Right ventricle myocardium inferior (tissue), 1 donor: ENCODE measurements at regions not wholly inside any gene's neighbourhood (a gene's known extent, or its start where the extent isn't known, plus 50 kb on each side); places are given as distances from the start of the nearest gene placed in this dataset.

Experiments
- ATAC-seq: fragments of 200-7000 bp; cut with Tn5 transposase; one replicate; pipeline ENCODE4 v1.9.1; 2020; ENCODE audit warnings: mild to moderate bottlenecking, moderate library complexity
- DNase-seq: peaks from one replicate; pipeline ENCODE4 v3.0.0; 2021; ENCODE audit errors: missing footprints
- intact Hi-C: fragments of 100-400 bp; cut with DNase I; formaldehyde crosslinking; loops from one replicate; pipeline ENCODE4 v1.11.0; 2022
- donor health status: DM: no; HTN: yes; CAD: no; lungs with severe emphysema.

DNA sequence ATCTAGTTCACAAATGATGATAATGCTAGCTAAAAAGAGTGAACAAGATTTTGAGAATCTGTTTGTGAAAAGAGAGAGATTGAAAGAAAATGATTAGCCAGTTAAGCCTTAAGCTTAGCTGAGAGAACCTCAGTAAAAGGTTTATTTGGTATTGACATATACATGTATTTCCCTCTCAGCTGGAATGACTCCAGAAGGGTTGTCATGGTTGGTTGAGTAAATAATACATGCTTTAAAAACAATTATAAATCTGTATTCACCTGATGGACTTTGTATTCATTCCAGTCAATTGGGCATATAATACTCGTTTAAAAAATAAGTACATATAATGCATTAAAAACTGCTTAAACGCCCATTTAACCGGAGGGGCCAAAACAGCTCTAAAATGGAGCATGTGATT lies 181.4 kb downstream of the GRB14 start:
- intact Hi-C loops, result no loop called here
- DNase-seq (no peak), ATAC-seq (no peak)

DNA sequence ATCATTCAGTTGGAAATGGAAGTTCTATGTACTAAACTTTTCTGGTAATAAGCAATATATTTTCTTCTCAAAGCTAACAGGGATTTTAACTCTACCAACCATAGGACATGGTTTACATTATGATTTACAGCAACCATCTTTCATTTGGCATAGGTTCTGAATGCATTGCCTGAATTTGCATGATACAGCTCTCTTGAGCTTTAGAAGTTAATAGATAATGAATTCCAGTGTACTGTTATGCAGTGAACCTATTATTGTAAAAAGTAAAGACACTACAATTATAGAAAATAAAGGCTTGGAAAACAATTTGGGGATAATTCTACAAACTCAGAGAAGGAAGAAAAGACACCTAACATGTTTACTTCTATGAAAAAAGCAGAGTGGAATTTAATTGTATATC lies 182.0 kb downstream of the GRB14 start:
- DNase-seq (no peak), ATAC-seq (no peak)
- intact Hi-C loops, result no loop called here

DNA sequence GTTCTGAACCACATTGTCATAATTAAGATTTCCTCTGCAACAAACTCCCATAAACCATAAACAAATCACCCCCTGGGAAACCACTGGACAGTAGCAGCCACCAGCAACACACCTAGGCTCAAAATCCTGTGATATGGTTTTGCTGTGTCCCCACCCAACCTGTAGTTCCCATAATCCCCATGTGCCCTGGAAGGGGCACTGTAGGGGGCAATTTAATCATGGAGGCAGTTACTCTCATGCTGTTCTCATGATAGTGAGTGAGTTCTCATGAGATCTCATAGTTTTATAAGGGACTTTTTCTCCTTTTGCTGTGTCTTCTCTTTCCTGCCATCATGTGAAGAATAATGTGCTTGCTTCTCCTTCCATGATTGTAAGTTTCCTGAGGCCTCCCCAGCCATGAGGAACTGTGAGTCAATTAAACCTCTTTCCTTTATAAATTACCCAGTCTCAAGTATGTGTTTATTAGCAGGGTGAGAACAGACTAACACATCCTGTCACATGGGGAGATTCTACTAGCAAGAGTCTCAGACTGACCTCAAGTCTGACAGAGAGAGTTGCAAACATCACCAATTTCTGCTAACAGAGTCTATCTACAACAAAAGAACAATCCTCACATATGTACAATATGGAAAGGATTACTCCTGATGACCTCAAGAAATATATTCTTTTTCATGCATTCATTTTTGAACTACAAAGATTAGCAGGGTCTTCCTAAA lies 182.6 kb downstream of the GRB14 start:
- no peak for ATAC-seq
- DNase-seq, result no peak
- intact Hi-C loops, result no loop called here

DNA sequence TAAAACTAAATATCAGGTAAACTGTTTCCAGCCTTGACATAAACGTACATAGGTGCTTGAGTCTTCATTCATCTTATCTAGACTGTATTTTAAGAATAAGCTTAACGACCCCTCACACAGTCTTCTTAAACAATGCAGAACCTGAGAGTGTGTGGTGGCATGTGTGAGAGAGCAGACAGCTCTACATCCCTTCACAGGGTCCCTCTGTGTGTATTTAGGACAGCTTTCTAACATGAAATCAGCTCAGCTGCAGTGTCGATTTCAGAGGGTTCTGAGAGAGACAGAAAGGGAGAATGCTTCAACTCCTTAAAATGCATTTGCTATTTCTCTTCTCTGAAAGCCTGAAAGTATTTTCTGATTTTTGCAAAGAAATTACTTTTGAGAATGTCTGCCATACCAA lies 185.2 kb downstream of the GRB14 start:
- intact Hi-C loops, result no loop called here
- ATAC-seq, result no peak

DNA sequence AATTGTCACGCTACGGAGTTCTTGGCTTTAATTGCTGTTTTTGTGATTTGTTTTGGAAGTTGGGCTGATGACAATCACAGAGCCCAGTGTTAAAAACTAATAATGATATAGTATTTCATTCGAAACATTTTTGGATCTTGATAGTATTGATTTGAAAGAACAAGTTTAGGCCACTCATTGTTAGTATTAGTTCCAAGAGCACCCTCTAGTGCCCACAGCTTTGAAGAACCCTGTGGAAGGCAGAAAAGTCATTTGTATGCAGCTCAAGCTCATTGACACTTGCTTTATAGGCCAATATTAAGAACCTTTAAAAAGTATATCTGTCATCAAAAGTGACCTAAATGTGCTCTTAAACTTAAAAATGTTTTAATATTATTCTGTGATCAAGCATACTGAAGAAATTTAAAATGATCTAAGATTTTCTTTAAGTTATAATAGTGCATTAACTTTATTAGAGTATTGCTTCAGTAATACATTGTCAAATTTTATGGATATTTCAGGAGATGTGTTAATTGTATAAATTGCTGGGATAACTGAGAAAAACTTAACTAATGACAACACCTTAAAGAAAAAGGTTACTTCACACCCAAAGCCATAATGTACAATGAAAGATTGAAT lies 191.0 kb downstream of the GRB14 start:
- ATAC-seq, result no peak
- DNase-seq, result no peak
- intact Hi-C loops, result loop anchor here (5.0 kb wide), 1 partner anchor 1238 kb away; no protein-coding TSS in a partner anchor

More for the DNA sequence above, 185.2 kb downstream of the GRB14 start:
- DNase-seq, result no peak

DNA sequence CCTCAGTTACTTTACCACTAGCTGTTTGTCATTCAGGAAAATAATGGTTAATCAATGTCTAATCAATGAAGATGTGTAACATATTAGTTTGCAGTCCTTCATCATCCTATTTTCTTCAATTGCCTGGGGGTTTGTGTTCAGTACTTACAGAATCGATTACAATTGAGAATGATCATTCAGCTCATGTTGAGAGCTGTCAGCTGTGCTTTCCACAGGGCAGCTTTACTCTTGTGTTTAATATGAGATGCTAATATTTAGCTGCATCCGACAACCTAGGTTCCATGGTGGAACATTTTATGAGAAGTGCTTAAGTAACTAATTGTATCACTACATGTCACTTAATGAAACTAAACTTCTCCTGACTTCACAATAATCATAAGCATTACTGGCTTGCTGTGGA lies 191.9 kb downstream of the GRB14 start:
- intact Hi-C loops, result loop anchor here (5.0 kb wide), 1 partner anchor 1082 kb away; no protein-coding TSS in a partner anchor
- ATAC-seq (no peak), DNase-seq (no peak)

DNA sequence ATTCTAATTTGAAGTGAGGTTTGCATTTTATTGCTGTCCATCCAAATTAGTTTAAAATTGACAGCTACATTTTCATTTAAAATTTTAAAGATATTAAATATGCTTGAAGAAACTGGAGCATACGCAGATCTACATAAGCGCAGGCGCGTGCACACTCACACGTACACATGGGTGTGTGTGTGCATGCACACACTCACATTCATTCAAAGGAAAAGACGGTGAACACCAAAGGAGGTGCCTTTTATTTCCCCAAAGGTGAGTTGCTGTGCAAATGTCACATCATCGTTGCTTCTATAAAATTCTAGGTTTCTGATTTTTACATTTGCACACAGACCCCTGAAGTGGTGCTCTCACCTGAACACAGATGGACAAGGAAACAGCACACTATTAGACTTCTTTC lies 194.2 kb downstream of the GRB14 start:
- intact Hi-C loops, result loop anchor here (5.0 kb wide), 1 partner anchor 1080 kb away; no protein-coding TSS in a partner anchor
- ATAC-seq, result no peak
- DNase-seq, result no peak

DNA sequence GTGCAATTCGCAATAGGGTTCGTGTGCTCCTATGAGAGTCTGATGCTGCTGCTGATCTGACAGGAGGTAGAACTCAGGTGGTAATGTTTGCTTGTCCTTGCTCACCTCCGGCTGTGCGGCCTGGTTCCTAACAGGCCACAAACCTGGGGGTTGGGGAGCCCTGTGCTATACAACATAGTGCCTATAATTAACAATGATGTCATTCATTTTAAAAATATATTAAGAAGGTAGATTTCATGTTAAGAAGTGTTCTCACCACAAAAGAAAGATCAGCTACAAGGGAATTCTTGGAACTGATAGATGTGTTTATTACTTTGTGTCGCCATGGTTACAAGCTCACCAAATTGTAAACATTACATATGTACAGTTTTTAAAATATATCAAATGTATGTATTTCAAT lies 200.5 kb downstream of the GRB14 start:
- ATAC-seq (no peak), DNase-seq (peak; percentile 47)
- intact Hi-C loops, result no loop called here

DNA sequence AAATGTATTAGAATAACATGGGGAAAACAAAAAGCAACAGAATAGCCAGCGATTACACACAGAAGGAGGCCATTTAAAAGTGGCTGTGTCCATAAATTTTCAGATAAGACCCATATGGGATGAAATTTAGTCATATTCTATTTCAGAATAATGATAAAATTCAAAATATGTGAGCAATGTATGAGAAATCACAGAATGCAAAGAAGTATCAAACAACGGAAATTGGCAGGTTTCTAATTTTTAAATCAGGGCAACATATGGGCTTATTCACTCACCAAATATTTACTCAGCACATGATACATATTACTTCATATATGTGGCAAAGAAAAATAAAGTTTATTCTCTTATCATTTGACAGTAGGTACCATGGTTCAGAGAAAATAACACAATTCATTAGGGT lies 208.5 kb downstream of the GRB14 start:
- DNase-seq, result no peak
- no peak for ATAC-seq
- intact Hi-C loops, result no loop called here

DNA sequence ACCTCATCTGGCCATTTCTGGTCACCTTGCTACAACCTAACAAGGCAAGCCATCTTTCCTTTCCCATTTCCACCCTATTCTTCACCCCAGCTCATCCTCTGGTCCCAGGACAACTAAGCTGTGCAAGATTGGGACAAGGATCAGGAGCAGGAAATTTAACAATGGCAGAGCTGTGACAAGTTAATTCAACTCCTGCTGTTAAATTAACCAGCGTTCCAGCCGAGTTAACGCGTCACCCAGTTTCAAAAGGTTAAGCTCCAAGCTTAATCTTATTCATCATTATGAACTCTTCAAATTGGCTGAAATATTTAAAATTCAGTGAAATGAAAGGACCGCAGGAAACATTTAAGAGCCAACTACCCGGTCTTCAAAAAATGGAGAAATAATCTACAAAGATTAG lies 231.9 kb downstream of the GRB14 start:
- intact Hi-C loops, result no loop called here
- ATAC-seq (no peak), DNase-seq (no peak)

DNA sequence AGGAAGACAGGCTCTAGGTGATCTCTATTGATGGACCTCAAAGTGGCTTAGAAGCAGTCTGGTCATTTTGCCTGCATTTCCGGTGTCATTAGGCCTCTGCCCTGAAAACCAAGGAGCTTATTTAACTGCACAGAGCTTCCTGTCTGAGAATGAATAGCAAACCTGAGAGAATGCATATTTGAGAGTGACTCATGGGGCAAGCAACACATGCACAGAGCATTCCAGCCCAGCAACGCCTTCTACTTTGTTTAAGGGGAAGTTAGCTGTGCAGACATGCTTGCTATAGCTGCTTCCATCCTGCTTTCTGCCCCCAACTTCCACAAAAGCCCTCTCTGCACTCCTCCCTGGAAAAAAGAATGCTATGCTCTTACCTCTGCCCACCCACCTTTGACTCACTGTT lies 232.8 kb downstream of the GRB14 start:
- ATAC-seq (no peak), DNase-seq (no peak)
- intact Hi-C loops, result no loop called here

DNA sequence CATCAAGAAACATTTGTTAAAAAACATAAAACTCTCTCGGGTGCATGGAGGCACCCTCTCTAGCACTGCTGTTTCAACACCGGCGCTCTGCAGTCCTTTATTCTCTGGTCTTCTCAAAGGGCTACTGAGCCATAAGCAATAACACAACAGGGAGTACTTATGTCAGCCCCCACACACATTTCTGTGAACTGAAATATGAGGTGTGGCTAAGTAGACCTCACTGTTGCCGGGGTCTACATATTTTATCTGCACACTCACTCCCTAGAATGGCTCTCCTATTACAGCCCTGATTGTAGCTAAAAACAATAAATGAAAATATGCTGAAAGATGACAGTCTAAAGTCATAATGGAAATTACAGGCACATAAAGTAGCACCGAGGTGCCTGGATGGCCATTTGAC lies 235.1 kb downstream of the GRB14 start:
- intact Hi-C loops, result no loop called here
- DNase-seq (no peak), ATAC-seq (no peak)

DNA sequence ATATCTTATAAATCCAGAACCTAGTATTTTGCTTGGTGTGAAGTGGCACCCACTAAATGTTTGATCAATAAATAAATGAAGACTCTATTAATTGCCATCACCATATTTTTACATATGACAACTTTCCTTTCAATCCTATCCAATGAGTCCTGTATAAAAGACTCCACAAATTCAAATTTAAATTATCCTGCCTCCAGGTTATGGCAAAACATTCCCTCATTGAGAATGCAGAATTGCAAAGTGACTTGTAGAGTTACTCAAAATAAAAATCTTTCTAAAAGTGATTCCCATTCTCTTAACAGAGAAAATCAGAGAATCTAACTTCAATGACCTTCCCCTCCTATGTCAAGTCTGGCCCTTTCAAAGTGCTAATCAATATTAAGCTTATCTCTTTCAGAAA lies 236.8 kb downstream of the GRB14 start:
- intact Hi-C loops, result no loop called here
- DNase-seq (no peak), ATAC-seq (no peak)

DNA sequence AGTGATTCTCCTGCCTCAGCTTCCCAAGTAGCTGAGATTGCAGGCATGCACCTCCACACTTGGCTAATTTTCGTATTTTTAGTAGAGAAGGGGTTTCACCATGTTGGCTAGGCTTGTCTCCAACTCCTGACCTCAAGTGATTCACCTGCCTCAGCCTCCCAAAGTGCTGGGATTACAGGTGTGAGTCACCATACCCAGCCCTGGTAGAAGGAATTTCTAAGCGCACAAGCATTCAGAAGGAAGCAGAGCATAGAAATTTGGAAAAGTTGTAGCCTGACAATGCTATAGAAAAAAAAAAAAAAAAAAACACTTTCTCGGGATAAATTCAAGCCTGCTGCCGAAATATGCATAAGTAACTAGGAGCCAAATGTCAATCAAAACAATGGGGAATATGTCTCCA lies 249.4 kb downstream of the GRB14 start:
- intact Hi-C loops, result no loop called here
- ATAC-seq, result no peak
- DNase-seq, result no peak

DNA sequence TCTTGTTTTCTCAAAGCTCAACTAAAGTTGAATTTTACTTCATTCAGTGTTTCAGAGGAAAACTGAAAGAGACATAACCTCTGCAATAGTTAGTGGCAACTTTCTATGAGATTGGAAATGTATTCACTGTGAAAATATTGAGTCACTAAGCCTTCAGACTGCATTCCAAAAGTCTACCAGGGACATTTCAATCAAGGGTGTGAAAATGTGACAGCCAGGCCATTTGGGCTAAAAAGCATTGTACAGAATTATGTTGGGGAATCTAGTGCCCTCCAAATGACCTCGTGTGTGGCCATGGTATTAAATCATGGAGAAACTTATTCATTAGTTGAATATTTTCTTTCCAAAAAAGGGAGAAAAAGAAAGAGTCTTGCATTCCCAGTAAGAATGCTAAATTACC lies 251.9 kb downstream of the GRB14 start:
- intact Hi-C loops, result no loop called here
- DNase-seq (no peak), ATAC-seq (no peak)

DNA sequence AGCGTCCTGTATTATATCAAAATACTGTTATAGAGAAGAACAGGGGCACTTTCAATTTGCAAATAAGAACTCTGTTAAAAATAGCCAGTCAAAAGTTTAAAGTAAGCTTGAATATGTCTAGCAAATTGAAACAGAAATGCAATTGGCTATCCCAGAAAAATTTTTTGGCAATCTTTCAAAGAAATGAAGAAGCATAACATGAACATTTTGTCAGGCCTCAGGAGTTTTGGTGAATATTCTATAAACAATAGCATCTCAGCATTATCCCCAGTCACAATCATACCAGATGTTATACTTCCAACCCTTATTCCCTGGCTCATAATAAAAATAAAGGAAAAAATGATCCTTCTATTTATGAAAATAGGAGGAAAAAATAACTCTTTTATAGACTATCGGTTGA lies 252.4 kb downstream of the GRB14 start:
- DNase-seq (no peak), ATAC-seq (no peak)
- intact Hi-C loops, result no loop called here

DNA sequence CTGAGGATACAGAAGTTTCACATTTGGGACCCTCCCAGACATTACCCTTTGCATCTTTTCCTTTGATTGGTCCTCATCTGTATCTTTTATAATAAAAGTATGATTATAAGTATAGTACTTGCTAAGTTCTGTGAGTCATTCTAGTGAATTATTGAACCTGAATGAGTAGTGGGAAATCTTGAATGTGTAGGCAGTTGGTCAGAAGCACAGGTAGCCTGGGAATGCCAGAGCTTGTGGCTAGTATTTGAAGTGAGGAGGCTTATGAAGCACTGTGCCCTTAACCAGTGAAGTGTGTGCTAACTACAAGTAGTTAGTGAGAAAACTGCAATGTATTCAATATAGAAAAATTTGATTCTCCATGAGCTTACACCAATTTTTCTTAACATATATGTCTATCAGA lies 257.6 kb downstream of the GRB14 start:
- ATAC-seq, result no peak
- DNase-seq, result no peak
- intact Hi-C loops, result no loop called here

DNA sequence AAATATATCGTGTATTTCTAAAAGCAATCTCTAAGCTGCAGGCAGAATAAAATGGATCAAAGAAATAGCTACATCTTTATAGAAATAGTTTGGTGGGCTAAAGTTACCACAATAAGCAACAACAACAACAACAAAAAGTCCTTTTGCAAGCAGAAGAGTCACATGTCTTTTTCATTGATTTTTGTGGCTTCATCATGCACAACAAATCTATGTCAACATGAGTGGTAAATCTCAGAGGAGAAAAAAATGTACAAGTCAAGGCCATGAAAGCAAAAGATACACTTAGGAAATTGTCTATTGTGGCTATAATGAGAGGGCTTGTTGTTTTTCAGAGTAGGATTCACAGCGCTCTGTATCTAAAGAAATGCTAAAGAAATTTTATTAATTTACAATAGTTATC lies 269.7 kb downstream of the GRB14 start:
- intact Hi-C loops, result no loop called here
- ATAC-seq (no peak), DNase-seq (no peak)

DNA sequence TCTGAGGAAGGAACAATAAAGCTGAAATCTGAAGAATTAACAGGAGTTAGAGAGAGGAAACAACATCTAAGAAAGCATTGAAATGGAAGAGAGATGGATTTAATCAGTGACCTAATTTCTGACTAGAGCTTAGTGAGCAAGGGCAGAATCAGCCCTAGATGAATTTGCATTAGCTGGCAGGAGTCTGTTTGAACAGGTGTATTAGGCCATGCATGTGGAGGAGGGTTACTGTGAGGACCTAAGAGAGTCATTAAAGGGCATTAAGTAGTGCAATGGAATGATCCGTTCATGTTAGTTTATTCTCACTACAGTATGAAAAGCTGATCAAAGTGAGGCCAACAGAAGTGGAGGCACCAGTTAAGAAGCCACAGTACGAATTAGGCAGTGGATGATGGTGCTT lies 285.3 kb downstream of the GRB14 start:
- intact Hi-C loops, result no loop called here
- no peak for DNase-seq
- ATAC-seq, result no peak

DNA sequence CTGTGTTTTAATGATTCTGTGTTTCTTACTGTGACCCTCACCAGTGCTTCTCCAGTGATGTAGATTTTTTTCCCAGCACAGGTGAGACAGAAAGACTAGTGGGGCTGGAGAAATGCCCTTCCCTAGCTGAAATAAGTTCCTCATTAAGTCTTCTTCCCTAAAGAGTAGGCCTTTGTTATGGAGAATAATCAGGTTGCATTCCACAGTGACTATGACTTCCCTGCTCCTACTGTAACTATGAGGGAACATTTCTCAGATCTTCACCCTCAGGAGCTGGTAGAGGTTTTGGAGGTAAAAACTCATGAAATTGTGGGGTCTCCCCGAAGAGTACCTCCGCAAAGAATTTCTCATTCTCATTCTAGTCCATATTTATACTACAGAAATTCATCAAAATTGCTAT lies 286.2 kb downstream of the GRB14 start:
- DNase-seq (no peak), ATAC-seq (no peak)
- intact Hi-C loops, result no loop called here

DNA sequence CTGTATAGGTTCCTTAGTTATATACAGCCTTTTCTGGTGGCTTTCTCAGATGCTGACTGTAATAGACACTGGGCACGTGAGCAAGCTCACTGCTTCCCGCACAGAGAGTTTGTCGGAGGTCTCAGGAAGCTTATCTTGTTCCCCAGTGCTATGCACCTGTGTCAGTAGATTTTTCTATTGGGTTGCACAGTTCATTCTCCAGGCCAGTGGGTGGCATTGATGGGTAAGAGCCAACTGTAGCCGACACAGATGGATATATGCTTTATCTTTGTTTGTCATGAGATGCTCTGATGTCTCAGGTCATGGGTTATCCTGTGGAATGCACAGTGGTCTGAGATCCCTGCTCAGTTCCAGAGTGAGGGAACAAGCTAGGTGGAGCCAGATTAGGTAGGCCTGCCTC lies 293.0 kb downstream of the GRB14 start:
- no peak for DNase-seq
- intact Hi-C loops, result no loop called here
- no peak for ATAC-seq
